HEK293T (cell line): ENCODE measurements at regions not wholly inside any gene's neighbourhood (a gene's known extent, or its start where the extent isn't known, plus 50 kb on each side); places are given as distances from the start of the nearest gene placed in this dataset.

Experiments
- ARNT ChIP-seq: fragments of 450-650 bp; IDR thresholded peaks from 2 replicates; pipeline ENCODE4 v1.6.1; 2017; ENCODE audit warnings: mild to moderate bottlenecking
- BHLHE40 ChIP-seq: fragments of 450-650 bp; IDR thresholded peaks from 2 replicates; pipeline ENCODE4 v1.6.1; 2016; ENCODE audit warnings: mild to moderate bottlenecking, moderate library complexity, borderline replicate concordance
- ELF4 ChIP-seq: fragments of 450-650 bp; IDR thresholded peaks from 2 replicates; pipeline ENCODE4 v1.6.1; 2017; ENCODE audit warnings: antibody characterized with exemption
- FOXA1 ChIP-seq: fragments of 450-650 bp; IDR thresholded peaks from 2 replicates; pipeline ENCODE4 v1.6.1; 2016; ENCODE audit warnings: mild to moderate bottlenecking
- LEF1 ChIP-seq: fragments of 450-650 bp; IDR thresholded peaks from 2 replicates; pipeline ENCODE4 v1.6.1; 2017; ENCODE audit warnings: mild to moderate bottlenecking, borderline replicate concordance
- NFRKB ChIP-seq: fragments of 450-650 bp; IDR thresholded peaks from 2 replicates; pipeline ENCODE4 v1.6.1; 2016; ENCODE audit warnings: mild to moderate bottlenecking, moderate library complexity
- SP1 ChIP-seq: fragments of 450-650 bp; IDR thresholded peaks from 2 replicates; pipeline ENCODE4 v1.6.1; 2017
- SUZ12 ChIP-seq: fragments of 450-650 bp; IDR thresholded peaks from 2 replicates; pipeline ENCODE4 v1.6.1; 2016; ENCODE audit warnings: mild to moderate bottlenecking
- TARDBP ChIP-seq: fragments of 450-650 bp; IDR thresholded peaks from 2 replicates; pipeline ENCODE4 v1.6.1; 2016
- TF ChIP-seq, protein P1 (sequence below): fragments of 450-650 bp; IDR thresholded peaks from 2 replicates; pipeline ENCODE4 v1.6.1; 2016

- TF ChIP-seq FOXA1 (no peak), NFRKB (no peak), BHLHE40 (no peak), TARDBP (no peak), SP1 (no peak), ARNT (no peak), SUZ12 (no peak), LEF1 (no peak), ELF4 (no peak)
- TF ChIP-seq, protein P1, sequence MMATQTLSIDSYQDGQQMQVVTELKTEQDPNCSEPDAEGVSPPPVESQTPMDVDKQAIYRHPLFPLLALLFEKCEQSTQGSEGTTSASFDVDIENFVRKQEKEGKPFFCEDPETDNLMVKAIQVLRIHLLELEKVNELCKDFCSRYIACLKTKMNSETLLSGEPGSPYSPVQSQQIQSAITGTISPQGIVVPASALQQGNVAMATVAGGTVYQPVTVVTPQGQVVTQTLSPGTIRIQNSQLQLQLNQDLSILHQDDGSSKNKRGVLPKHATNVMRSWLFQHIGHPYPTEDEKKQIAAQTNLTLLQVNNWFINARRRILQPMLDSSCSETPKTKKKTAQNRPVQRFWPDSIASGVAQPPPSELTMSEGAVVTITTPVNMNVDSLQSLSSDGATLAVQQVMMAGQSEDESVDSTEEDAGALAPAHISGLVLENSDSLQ: no peak
These were observed 267.1 kb upstream of the FOXN3 start for GRCh38 chr14:89684139-89684538.
